CD8-positive, alpha-beta memory T cell (primary cell): ENCODE measurements at regions not wholly inside any gene's neighbourhood (a gene's known extent, or its start where the extent isn't known, plus 50 kb on each side); places are given as distances from the start of the nearest gene placed in this dataset.

Experiments used
- CTCF ChIA-PET: fragments of 350-600 bp; sonication (Branson Sonifier 250); formaldehyde crosslinking; loops from one replicate; lab custom pipeline; 2021; ENCODE audit warnings: antibody characterized with exemption; lab: Charles Lee
- POLR2A ChIA-PET: fragments of 350-600 bp; sonication (Branson Sonifier 250); formaldehyde crosslinking; loops from one replicate; lab custom pipeline; 2021; ENCODE audit warnings: antibody characterized with exemption; lab: Charles Lee
- DNase-seq, 5 donors: peaks; one replicate each; pipeline versions ENCODE4 v3.0.0 to v3.0.0-alpha.2; 2020 to 2022; ENCODE audit warnings: mixed read lengths in 1 of 5
- H3K27ac ChIP-seq: one replicate; pipeline ENCODE4 v1.7.0; 2013; ENCODE audit warnings: low read depth, mild to moderate bottlenecking, low read length, moderate library complexity
- H3K27me3 ChIP-seq: 2 replicates; pipeline ENCODE4 v1.7.0; 2013; ENCODE audit warnings: low read length, mild to moderate bottlenecking; ENCODE audit not compliant: insufficient read depth, poor library complexity, severe bottlenecking
- H3K36me3 ChIP-seq: 2 replicates; pipeline ENCODE4 v1.7.0; 2013; ENCODE audit warnings: mild to moderate bottlenecking, low read length, moderate library complexity; ENCODE audit not compliant: insufficient read depth
- H3K4me1 ChIP-seq: 2 replicates; pipeline ENCODE4 v1.7.0; 2013; ENCODE audit warnings: mild to moderate bottlenecking, low read length, moderate library complexity; ENCODE audit not compliant: insufficient read depth
- H3K4me3 ChIP-seq: 2 replicates; pipeline ENCODE4 v1.7.0; 2013; ENCODE audit warnings: mild to moderate bottlenecking, low read length
- H3K9me3 ChIP-seq: 2 replicates; pipeline ENCODE4 v1.7.0; 2013; ENCODE audit warnings: mild to moderate bottlenecking, low read length
- H3K27ac Mint-ChIP-seq, 8 donors: one replicate each; pipeline ENCODE4 v1.8.0; 2020 to 2021; ENCODE audit warnings: mixed read lengths in 8 of 8, mild to moderate bottlenecking in 6 of 8, inconsistent platforms in 3 of 8, moderate library complexity in 3 of 8
- H3K27me3 Mint-ChIP-seq, 2 donors: one replicate each; pipeline ENCODE4 v1.8.0; 2020 to 2021; ENCODE audit warnings: mixed read lengths in 2 of 2, mild to moderate bottlenecking in 1 of 2, moderate library complexity in 1 of 2
- H3K36me3 Mint-ChIP-seq, 3 donors: one replicate each; pipeline ENCODE4 v1.8.0; 2020 to 2021; ENCODE audit warnings: mixed read lengths in 3 of 3, inconsistent platforms in 1 of 3, mild to moderate bottlenecking in 1 of 3
- H3K4me1 Mint-ChIP-seq, 3 donors: one replicate each; pipeline ENCODE4 v1.8.0; 2020 to 2021; ENCODE audit warnings: mixed read lengths in 3 of 3, inconsistent platforms in 1 of 3, mild to moderate bottlenecking in 1 of 3
- H3K4me3 Mint-ChIP-seq, 7 donors: one replicate each; pipeline ENCODE4 v1.8.0; 2020 to 2021; ENCODE audit warnings: mixed read lengths in 7 of 7, mild to moderate bottlenecking in 6 of 7, moderate library complexity in 4 of 7, inconsistent platforms in 2 of 7
- H3K9me3 Mint-ChIP-seq, 5 donors: one replicate each; pipeline ENCODE4 v1.8.0; 2020 to 2022; ENCODE audit warnings: mixed read lengths in 5 of 5, mild to moderate bottlenecking in 3 of 5, moderate library complexity in 2 of 5, inconsistent platforms in 1 of 5

- Histone ChIP-seq H3K4me1 (no peaks in the 10 kb centered on the region), H3K9me3 (no peaks in the 10 kb centered on the region), H3K27ac (no peak overlapping the region), H3K27me3 (no peaks in the 10 kb centered on the region), H3K4me3 (no peak overlapping the region), H3K36me3 (no peaks in the 10 kb centered on the region)
- DNase-seq: no peak
- H3K9me3 Mint-ChIP-seq: peaks cover 0 to 6% (median 0%) of the 10 kb centered on the region in 5 donors
- no peak overlapping the region for H3K27ac Mint-ChIP-seq
- H3K36me3 Mint-ChIP-seq: no peaks in the 10 kb centered on the region
- ChIA-PET CTCF (no interaction called here), POLR2A (no interaction called here)
- H3K4me1 Mint-ChIP-seq: no peaks in the 10 kb centered on the region
- H3K27me3 Mint-ChIP-seq: peaks cover 0 to 3% of the 10 kb centered on the region in 2 donors
- H3K4me3 Mint-ChIP-seq: no peak overlapping the region
Observed at GRCh38 chr11:57092028-57092698, 89.6 kb upstream of the LRRC55 start.

DNA sequence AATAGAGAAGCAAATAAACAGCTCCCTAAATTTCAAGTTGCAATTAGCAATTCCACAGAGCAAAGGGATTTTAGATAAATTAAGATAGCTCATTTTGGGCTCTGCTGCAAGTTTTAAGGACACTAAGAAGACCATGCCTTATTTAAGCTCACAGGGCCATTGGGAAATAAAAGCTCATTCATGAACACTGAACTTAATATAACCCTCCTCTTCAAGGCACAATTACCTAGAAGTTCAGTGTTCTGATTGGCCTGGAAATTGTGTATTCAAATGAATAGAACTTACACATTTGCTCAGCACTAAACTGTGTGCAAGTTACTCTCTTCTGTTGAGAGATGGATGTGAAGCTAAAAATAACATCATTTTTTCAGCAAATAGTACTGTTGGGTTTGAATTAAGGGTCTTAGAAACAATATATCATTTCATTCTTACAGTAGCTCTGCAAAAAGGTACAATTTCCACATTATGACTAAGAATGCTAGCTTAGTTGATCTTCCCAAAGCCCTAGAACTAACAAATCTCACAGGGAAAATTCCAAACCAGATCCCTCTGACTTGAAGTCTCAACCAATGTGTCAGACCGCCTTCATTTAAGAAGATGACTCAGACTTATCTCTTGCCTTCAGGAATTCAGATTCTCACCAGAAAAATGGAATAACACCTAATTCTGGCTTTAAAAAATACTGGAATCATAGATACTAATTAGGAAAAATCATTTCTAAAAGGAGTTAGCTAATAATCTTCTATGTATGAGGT, 87.4 kb upstream of the LRRC55 start:
- H3K27ac ChIP-seq: no peak overlapping the region
- Mint-ChIP-seq H3K36me3 (no peaks in the 10 kb centered on the region), H3K4me1 (no peaks in the 10 kb centered on the region), H3K27me3 (peaks cover 0 to 3% of the 10 kb centered on the region in 2 donors), H3K27ac (no peak overlapping the region), H3K4me3 (no peak overlapping the region), H3K9me3 (peaks cover 0 to 6% (median 0%) of the 10 kb centered on the region in 5 donors)
- no peaks in the 10 kb centered on the region for H3K4me1 ChIP-seq
- POLR2A ChIA-PET: no interaction called here
- CTCF ChIA-PET: no interaction called here
- H3K27me3 ChIP-seq: no peaks in the 10 kb centered on the region
- no peaks in the 10 kb centered on the region for H3K9me3 ChIP-seq
- no peak overlapping the region for H3K4me3 ChIP-seq
- DNase-seq: no peak
- no peaks in the 10 kb centered on the region for H3K36me3 ChIP-seq

GRCh38 chr11:57095417-57095816, 86.3 kb upstream of the LRRC55 start:
- no peaks in the 10 kb centered on the region for H3K9me3 ChIP-seq
- no peaks in the 10 kb centered on the region for H3K36me3 Mint-ChIP-seq
- H3K4me1 ChIP-seq: no peaks in the 10 kb centered on the region
- H3K27me3 ChIP-seq: no peaks in the 10 kb centered on the region
- no peak overlapping the region for H3K4me3 ChIP-seq
- H3K36me3 ChIP-seq: no peaks in the 10 kb centered on the region
- H3K27ac ChIP-seq: no peak overlapping the region
- H3K4me3 Mint-ChIP-seq: no peak overlapping the region
- ChIA-PET POLR2A (no interaction called here), CTCF (no interaction called here)
- H3K4me1 Mint-ChIP-seq: no peaks in the 10 kb centered on the region
- H3K9me3 Mint-ChIP-seq: peaks cover 0 to 6% (median 0%) of the 10 kb centered on the region in 5 donors
- no peak overlapping the region for H3K27ac Mint-ChIP-seq
- H3K27me3 Mint-ChIP-seq: peaks cover 0 to 3% of the 10 kb centered on the region in 2 donors
- no peak for DNase-seq

- no peaks in the 10 kb centered on the region for H3K9me3 ChIP-seq
- H3K4me1 ChIP-seq: no peaks in the 10 kb centered on the region
- H3K27me3 ChIP-seq: no peaks in the 10 kb centered on the region
- Mint-ChIP-seq H3K4me3 (no peak overlapping the region), H3K27ac (no peak overlapping the region), H3K27me3 (peaks cover 0 to 3% of the 10 kb centered on the region in 2 donors), H3K36me3 (no peaks in the 10 kb centered on the region), H3K4me1 (no peaks in the 10 kb centered on the region), H3K9me3 (peaks cover 0 to 6% (median 0%) of the 10 kb centered on the region in 5 donors)
- ChIA-PET POLR2A (no interaction called here), CTCF (no interaction called here)
- no peak overlapping the region for H3K4me3 ChIP-seq
- H3K36me3 ChIP-seq: no peaks in the 10 kb centered on the region
- no peak overlapping the region for H3K27ac ChIP-seq
- DNase-seq: no peak
Observed at GRCh38 chr11:57095896-57096295, 85.9 kb upstream of the LRRC55 start.

DNA sequence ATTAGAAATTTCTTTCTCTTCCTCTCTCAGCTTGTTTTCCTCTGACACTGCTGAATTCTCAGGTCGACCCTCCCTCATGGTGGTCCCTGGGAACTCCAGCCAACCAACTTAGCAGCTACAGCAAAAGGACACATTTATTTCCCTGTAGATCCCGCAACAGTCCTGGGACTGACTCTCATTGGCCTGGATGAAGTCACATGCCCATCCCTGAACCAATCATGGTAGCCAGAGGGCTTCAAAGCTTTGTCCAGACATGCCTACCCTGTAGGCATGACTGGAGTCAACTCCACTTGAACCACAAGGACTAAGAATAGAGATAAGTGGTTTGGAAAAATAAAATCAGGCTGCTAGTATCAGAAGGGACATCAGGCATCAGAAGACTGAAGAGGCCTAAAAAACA, 84.6 kb upstream of the LRRC55 start:
- POLR2A ChIA-PET: no interaction called here

DNA sequence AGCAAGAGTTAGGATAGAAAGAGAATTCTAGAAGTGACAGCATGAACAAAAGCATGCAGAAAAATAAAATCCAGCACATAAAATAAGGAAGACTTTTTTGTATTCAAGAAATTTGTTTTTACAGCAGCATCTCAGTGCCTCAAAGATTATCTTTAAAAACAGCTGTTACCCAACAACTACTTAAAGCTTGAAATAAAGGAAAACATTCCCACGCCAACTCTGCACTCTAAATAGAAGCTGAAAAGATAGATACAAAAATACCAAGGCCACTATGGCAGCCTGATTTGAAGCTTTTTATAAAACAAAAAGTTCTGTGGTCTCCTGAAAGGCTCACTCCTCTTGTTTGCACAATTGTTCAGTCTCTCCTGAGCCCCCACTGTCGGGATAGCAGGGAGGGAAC, 83.6 kb upstream of the LRRC55 start:
- Mint-ChIP-seq H3K4me3 (no peak overlapping the region), H3K27ac (no peak overlapping the region), H3K9me3 (peaks cover 0 to 3% (median 0%) of the 10 kb centered on the region in 5 donors), H3K27me3 (peaks cover 0 to 3% of the 10 kb centered on the region in 2 donors), H3K36me3 (no peaks in the 10 kb centered on the region), H3K4me1 (no peaks in the 10 kb centered on the region)
- CTCF ChIA-PET: no interaction called here
- H3K4me1 ChIP-seq: no peaks in the 10 kb centered on the region
- no peaks in the 10 kb centered on the region for H3K9me3 ChIP-seq
- H3K27ac ChIP-seq: no peak overlapping the region
- no peak overlapping the region for H3K4me3 ChIP-seq
- H3K27me3 ChIP-seq: no peaks in the 10 kb centered on the region
- H3K36me3 ChIP-seq: no peaks in the 10 kb centered on the region
- POLR2A ChIA-PET: no interaction called here
- DNase-seq: no peak

More for the DNA sequence above, 84.6 kb upstream of the LRRC55 start:
- CTCF ChIA-PET: no interaction called here
- Mint-ChIP-seq H3K9me3 (peaks cover 0 to 5% (median 0%) of the 10 kb centered on the region in 5 donors), H3K27me3 (peaks cover 0 to 3% of the 10 kb centered on the region in 2 donors), H3K4me1 (no peaks in the 10 kb centered on the region), H3K4me3 (no peak overlapping the region), H3K36me3 (no peaks in the 10 kb centered on the region), H3K27ac (no peak overlapping the region)
- Histone ChIP-seq H3K4me1 (no peaks in the 10 kb centered on the region), H3K36me3 (no peaks in the 10 kb centered on the region), H3K9me3 (no peaks in the 10 kb centered on the region), H3K27me3 (no peaks in the 10 kb centered on the region), H3K27ac (no peak overlapping the region), H3K4me3 (no peak overlapping the region)
- DNase-seq: no peak

DNA sequence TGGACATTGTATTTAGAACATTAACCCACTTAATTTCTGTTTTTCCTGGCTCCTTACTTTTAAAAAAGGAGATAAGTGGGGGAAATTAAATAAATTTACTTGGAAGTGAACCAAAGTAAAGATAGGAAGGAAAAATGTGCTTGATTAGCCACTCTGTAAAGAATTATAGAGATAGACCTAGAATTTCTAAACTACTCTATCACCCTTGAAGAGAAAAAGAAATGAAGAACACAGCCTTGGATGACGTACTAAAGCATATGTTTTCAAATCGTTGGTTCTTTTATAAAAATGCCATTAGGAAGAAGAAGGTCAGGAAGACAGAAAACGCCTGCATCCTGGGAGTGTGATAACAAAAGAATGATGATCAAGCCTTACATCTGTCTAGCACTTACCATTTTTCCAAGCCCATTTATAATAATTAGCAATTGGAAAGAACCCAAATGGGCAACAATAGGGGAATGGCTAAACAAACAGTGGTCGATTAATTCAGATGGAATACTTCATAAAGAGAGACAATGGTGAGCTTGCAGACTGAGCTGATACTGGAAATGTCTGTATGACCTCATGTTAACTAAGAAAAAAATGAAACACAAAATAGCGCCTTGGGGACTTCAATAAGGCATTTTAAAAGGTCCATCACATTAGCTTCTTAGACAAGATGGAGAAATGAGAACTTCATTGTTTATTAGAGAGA, 81.0 kb upstream of the LRRC55 start:
- Histone ChIP-seq H3K36me3 (no peaks in the 10 kb centered on the region), H3K27ac (no peak overlapping the region), H3K27me3 (no peaks in the 10 kb centered on the region), H3K4me3 (no peak overlapping the region), H3K4me1 (no peaks in the 10 kb centered on the region), H3K9me3 (no peaks in the 10 kb centered on the region)
- Mint-ChIP-seq H3K27ac (no peak overlapping the region), H3K36me3 (no peaks in the 10 kb centered on the region), H3K4me1 (no peaks in the 10 kb centered on the region), H3K9me3 (peaks cover 0 to 3% (median 0%) of the 10 kb centered on the region in 5 donors), H3K27me3 (no peaks in the 10 kb centered on the region), H3K4me3 (no peak overlapping the region)
- no peak for DNase-seq
- POLR2A ChIA-PET: no interaction called here
- CTCF ChIA-PET: no interaction called here
